ENCODE measurements at regions not wholly inside any gene's neighbourhood (a gene's known extent, or its start where the extent isn't known, plus 50 kb on each side); places are given as distances from the start of the nearest gene placed in this dataset.
A peak's percentile ranks its signal among the peaks of the same experiment; 100 is the strongest.

GRCh38 chr14:61847861-61848260 lies 85.6 kb downstream of the SNAPC1 start:
- Histone ChIP-seq H3K27ac (no peak overlapping the region), H3K4me3 (no peak overlapping the region)

GRCh38 chr14:61854898-61855297 lies 92.7 kb downstream of the SNAPC1 start:
- no peak overlapping the region for H3K27ac ChIP-seq
- no peak overlapping the region for H3K4me3 ChIP-seq

DNA sequence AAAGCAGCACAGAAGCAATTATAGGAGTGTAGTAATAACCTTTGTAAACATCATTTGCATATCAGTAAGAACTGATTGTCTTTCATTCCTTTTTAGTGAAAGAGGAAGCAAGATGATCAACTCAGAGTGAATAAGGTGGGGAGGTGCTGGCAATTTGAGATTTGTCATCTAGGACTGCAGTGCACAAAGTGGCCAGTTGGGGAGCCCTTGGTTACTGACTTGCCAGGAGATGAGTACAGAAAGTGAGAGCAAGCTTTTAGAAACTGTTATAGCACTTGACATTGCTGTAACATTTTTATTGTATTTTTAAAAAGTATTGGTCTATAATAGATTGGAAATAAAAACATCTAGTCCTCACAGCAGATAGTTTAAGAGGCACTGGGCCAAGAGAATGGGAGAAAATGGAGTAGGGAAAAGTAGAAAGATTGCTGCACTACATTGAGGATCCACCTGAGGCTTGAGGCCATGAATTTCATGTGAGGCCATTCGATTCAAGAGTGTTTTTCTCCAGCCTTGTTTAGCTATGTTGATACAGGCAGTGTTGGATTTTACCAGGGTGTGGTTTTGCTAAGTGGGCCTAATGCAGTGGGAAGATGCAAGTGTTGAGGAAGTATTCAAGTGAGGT lies 98.2 kb downstream of the SNAPC1 start:
- Histone ChIP-seq H3K27ac (no peak overlapping the region), H3K4me3 (no peak overlapping the region)

- H3K27ac ChIP-seq: no peak overlapping the region
- H3K4me3 ChIP-seq: no peak overlapping the region
Observed at GRCh38 chr14:61861320-61861865, 99.2 kb downstream of the SNAPC1 start.

DNA sequence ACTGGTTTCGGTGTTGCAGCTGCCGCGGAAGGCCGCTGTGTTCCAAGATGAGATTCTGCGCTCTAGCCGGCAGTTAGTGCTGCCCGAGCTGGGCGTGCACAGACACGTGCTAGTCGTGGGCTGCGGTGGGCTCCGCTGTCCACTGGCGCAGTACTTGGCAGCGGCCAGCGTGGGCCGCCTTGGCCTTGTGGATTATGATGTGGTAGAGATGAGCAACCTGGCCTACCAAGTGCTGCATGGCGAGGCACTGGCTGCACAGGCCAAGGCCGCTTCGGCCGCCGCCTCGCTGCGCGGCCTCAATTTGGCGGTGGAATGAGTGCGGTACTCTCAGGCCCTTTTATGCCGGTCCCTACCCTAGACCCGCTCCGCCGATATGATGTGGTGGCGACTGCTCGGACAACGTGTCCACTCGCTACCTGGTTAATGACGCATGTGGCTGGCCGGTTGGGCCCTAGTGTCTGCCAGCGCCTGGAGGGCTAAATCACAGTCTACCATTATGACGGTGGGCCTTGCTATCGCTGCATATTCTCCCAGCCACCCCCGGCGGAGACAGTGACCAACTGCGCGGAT lies 102.2 kb downstream of the SNAPC1 start:
- H3K4me3 ChIP-seq: no peak overlapping the region
- H3K27ac ChIP-seq: no peak overlapping the region

- no peak overlapping the region for H3K4me3 ChIP-seq
Observed at GRCh38 chr14:61866932-61867920, 105.0 kb downstream of the SNAPC1 start.

DNA sequence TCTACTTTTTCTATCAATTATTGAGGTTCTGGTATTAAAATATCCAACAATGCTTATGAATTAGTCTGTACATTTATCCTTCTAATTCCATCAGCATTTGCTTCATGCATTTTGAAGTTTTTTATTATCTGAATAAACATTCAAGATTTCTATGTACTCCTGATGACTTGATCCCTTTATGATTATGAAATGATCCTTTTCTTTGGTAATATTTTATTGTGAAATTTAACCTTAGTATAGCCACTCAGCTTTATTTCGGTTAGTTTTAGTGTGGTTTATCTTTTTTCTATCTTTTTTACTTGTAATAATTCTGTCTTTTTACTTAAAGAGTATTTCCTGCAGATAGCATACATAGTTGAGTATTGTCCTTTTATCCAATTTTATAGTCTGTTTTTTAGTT lies 106.6 kb downstream of the SNAPC1 start:
- no peak overlapping the region for H3K4me3 ChIP-seq
- no peak overlapping the region for H3K27ac ChIP-seq

More at GRCh38 chr14:61866932-61867920, 105.0 kb downstream of the SNAPC1 start:
- H3K27ac ChIP-seq: no peak overlapping the region

DNA sequence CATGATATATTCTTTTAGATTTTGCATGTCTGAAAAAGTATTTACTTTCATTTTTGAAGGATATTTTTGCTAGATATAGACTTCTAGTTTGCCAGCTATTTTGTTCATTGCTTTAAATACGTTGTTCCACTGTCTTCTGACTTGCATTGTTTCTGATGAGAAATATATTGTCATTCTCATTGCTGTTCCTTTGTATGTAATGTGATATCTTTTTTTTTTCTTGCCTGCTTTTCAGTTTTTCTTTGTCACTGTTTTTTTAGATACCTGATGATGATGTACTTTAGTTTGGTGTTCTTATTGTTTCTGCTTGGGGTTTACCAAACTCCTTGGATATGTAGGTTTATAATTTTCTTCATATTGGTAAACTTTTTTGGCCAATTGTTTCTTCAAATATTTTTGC lies 107.9 kb downstream of the SNAPC1 start:
- H3K27ac ChIP-seq: no peak overlapping the region
- H3K4me3 ChIP-seq: no peak overlapping the region

DNA sequence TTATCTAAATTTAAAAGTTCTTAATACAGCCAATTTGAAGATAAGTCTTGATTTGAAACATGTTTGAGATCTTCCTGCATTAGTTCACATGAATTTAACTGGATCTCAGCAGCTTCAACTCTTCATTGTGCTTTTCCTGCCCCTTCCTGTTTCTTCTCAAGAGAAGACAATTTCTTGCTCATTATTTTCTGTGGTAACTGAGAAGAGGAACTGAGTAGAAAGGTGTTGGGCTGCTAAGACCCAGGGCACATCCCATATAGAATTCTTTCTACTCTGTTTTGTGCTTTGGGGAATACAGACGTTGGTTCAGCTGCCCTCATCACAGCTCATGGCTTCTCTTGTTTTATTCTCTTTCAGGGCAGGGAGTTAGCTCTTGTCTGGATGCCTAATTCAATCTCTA lies 110.2 kb downstream of the SNAPC1 start:
- Histone ChIP-seq H3K27ac (no peak overlapping the region), H3K4me3 (no peak overlapping the region)

GRCh38 chr14:61875483-61875882 lies 113.3 kb downstream of the SNAPC1 start:
- no peak overlapping the region for H3K27ac ChIP-seq

GRCh38 chr14:61876362-61877034 lies 114.3 kb downstream of the SNAPC1 start:
- no peak overlapping the region for H3K4me3 ChIP-seq
- H3K27ac ChIP-seq: no peak overlapping the region

More at GRCh38 chr14:61875483-61875882, 113.3 kb downstream of the SNAPC1 start:
- H3K4me3 ChIP-seq: no peak overlapping the region

DNA sequence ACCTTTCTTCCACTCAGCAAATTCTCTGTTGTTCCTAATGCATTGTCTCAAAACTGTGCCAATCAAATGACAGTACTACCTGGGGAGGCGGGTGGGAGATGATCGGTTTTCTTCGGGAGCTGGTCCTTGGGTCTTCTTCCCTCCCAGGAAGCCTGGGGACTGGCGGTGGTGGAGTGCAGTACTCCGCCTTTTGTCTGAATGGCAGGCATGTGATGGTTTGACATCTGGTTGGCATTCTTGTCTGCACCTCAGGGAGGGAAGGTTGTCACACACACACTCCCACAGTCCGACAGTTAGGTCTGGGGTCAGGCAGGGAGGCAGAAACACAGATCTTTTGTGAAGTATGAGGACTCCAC lies 114.8 kb downstream of the SNAPC1 start:
- Histone ChIP-seq H3K4me3 (no peak overlapping the region), H3K27ac (no peak overlapping the region)

- Histone ChIP-seq H3K4me3 (no peak overlapping the region), H3K27ac (no peak overlapping the region)
Observed at GRCh38 chr14:61877768-61878167, 115.5 kb downstream of the SNAPC1 start.

DNA sequence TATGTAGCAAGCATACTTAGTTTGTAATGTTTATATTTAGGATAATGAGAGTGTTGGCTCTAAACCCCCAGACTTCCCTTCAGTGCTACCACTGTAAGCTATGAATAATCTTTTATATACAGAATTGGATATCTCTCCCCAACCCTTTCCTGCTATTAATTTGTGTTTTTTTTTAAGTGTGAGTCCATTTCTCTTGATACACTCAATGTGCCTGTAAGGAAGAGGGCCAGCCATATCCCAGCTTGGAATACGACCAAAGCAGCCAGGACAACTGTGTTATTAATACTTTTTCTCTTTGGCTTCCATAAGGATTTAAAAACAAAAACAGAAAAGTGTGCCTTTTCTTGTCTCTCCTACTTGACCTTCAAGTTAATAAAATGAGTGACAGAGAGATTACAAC lies 116.7 kb downstream of the SNAPC1 start:
- Histone ChIP-seq H3K4me3 (no peak overlapping the region), H3K27ac (no peak overlapping the region)

GRCh38 chr14:61881046-61881445 lies 118.8 kb downstream of the SNAPC1 start:
- no peak overlapping the region for H3K27ac ChIP-seq
- no peak overlapping the region for H3K4me3 ChIP-seq

GRCh38 chr14:61884711-61885110 lies 122.5 kb downstream of the SNAPC1 start:
- no peak overlapping the region for H3K27ac ChIP-seq
- H3K4me3 ChIP-seq: no peak overlapping the region

DNA sequence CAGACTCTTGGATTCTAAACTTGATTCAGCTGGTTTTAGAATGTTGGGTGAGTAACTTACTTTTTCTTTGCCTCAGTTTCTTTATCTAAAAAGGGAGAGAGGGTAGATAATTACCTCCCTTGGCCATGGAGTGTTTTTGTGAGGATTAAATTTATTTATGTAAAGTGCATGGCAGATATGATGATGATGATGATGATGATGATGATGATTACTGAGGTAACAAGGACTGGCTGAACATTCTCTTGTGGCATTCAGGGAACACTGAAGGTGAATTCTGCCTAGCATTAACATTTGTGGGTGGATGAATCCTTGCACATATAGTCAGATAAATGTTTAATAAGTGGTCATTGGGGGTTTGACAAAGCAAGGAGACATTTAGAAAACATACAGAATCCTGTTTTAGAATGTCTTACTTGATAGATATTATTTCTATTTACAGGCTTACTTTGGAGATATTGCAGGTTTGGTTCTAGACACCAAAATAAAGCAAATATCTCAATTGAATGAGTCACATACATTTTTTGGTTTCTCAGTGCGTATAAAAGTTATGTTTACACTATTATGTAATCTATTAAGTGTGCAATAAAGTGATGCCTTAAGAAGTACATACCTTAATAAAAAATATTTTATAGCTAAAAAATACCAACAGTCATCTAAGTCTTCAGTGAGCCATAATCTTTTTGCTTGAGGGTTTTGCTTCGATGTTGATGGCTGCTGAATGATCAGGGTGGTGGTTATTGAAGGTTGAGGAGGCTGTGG lies 123.2 kb downstream of the SNAPC1 start:
- no peak overlapping the region for H3K27ac ChIP-seq
- no peak overlapping the region for H3K4me3 ChIP-seq

- H3K27ac ChIP-seq: no peak overlapping the region
- no peak overlapping the region for H3K4me3 ChIP-seq
Observed at GRCh38 chr14:61887628-61888027, 125.4 kb downstream of the SNAPC1 start.

- peak overlapping the region in 4 of 21 experiments; percentile 6 to 78 (median 15) for H3K27ac ChIP-seq
- H3K4me3 ChIP-seq: no peak overlapping the region
Observed at GRCh38 chr14:61889914-61890351, 127.7 kb downstream of the SNAPC1 start.

Data from skin epidermis (tissue), 12 donors.